ENCODE measurements at regions not wholly inside any gene's neighbourhood (a gene's known extent, or its start where the extent isn't known, plus 50 kb on each side); places are given as distances from the start of the nearest gene placed in this dataset.

- H3K9me3 ChIP-seq (replicated peaks; ENCODE audit: control insufficient read depth, insufficient read depth, low read length): peaks cover 4% of the 10 kb centered on the region
- no peaks in the 10 kb centered on the region for H3K9me1 ChIP-seq (replicated peaks; ENCODE audit: control insufficient read depth, extremely low read depth, insufficient read depth, low read length)
- ChIA-PET POLR2A (no interaction called here), CTCF (no interaction called here)
- no peaks in the 10 kb centered on the region for H3K4me1 ChIP-seq (ENCODE audit: control insufficient read depth, extremely low read depth, insufficient read depth, low read length)
- no peaks in the 10 kb centered on the region for H3K36me3 ChIP-seq (ENCODE audit: control insufficient read depth in 2 of 2, extremely low read depth in 1 of 2, insufficient read depth in 2 of 2, low read length in 2 of 2)
- H2AFZ ChIP-seq (ENCODE audit: low read depth, low read length): no peak overlapping the region
- BruUV-seq (replicated peaks): no TSS peak
- H3K9ac ChIP-seq (replicated peaks; ENCODE audit: extremely low read depth, insufficient read depth, low read length): no peak overlapping the region
- no peak for TF ChIP-seq CTCF (IDR thresholded peaks at IDR 0.05; ENCODE audit: extremely low read depth in 1 of 2, insufficient read depth in 1 of 2, low read depth in 1 of 2, low read length in 2 of 2)
- TF ChIP-seq MAX (IDR thresholded peaks at IDR 0.05; ENCODE audit: insufficient read depth, insufficient read length): no peak
- TF ChIP-seq JUN (IDR thresholded peaks at IDR 0.05; ENCODE audit: borderline replicate concordance, insufficient read depth, insufficient read length, low read depth): no peak
- TF ChIP-seq MYC (IDR thresholded peaks at IDR 0.05; ENCODE audit: low read depth, low read length): no peak
- TF ChIP-seq POLR2AphosphoS5 (IDR thresholded peaks at IDR 0.05; ENCODE audit: insufficient read depth, low read depth, low read length): no peak
- no peak for TF ChIP-seq EZH2 (IDR thresholded peaks at IDR 0.05; ENCODE audit: borderline replicate concordance, low read depth, low read length, severe bottlenecking)
- TF ChIP-seq GATA2 (IDR thresholded peaks at IDR 0.05; ENCODE audit: insufficient read depth, insufficient read length, low read depth, low read length): no peak
- no peak for TF ChIP-seq POLR2A (IDR thresholded peaks at IDR 0.05; ENCODE audit: low read depth, low read length)
- TF ChIP-seq FOS (IDR thresholded peaks at IDR 0.05; ENCODE audit: borderline replicate concordance, insufficient read depth, low read length): no peak
- H3K79me2 ChIP-seq (ENCODE audit: control insufficient read depth, insufficient read depth, low read length): no peaks in the 10 kb centered on the region
- no peaks in the 10 kb centered on the region for H3K27me3 ChIP-seq (ENCODE audit: control insufficient read depth in 2 of 2, insufficient read depth in 2 of 2, low read length in 2 of 2)
- H3K27ac ChIP-seq (ENCODE audit: insufficient read depth, low read depth, low read length): no peak overlapping the region
- DNase-seq (ENCODE audit: low read depth, low spot score) (no peak), FAIRE-seq (no peak)
- intact Hi-C loops (cut with micrococcal nuclease): no loop called here
- no peak overlapping the region for H3K4me3 ChIP-seq (replicated peaks in 1 of 3; ENCODE audit: insufficient read depth in 1 of 3, low read depth in 1 of 3, low read length in 3 of 3)
- dilution Hi-C loops (cut with MboI; ENCODE audit: extremely low pct_ligation_motif_present, low sequenced_read_pairs): no loop called here
- H4K20me1 ChIP-seq (replicated peaks; ENCODE audit: control insufficient read depth, extremely low read depth, insufficient read depth, low read length): no peaks in the 10 kb centered on the region
- H3K4me2 ChIP-seq (ENCODE audit: insufficient read depth, low read length): no peak overlapping the region
Observed at GRCh38 chr12:115691123-115691522, 586.4 kb downstream of the MED13L start.

Measured in endothelial cell of umbilical vein (primary cell).